ENCODE measurements at regions not wholly inside any gene's neighbourhood (a gene's known extent, or its start where the extent isn't known, plus 50 kb on each side); places are given as distances from the start of the nearest gene placed in this dataset.

- intact Hi-C loops (cut with micrococcal nuclease) (no loop called here), in situ Hi-C loops (cut with MboI) (loop anchor here (25.0 kb wide), 1 partner anchor 1486 kb away; no protein-coding TSS in a partner anchor)
- Histone ChIP-seq H3K9me3 (replicated peaks; ENCODE audit: control insufficient read depth, insufficient read depth, low read depth, low read length) (no peaks in the 10 kb centered on the region), H3K27ac (ENCODE audit: extremely low read depth, low read depth, low read length) (no peak overlapping the region), H3K36me3 (ENCODE audit: control insufficient read depth, insufficient read depth, low read length) (no peaks in the 10 kb centered on the region), H3K9me1 (ENCODE audit: control insufficient read depth, insufficient read depth, low read length) (no peaks in the 10 kb centered on the region), H3K27me3 (ENCODE audit: control insufficient read depth in 2 of 2, insufficient read depth in 2 of 2, low read length in 2 of 2) (peaks cover 11 to 20% of the 10 kb centered on the region in 2 experiments), H3K9ac (ENCODE audit: insufficient read depth in 1 of 2, low read depth in 2 of 2, low read length in 2 of 2) (no peak overlapping the region), H3K79me2 (ENCODE audit: control insufficient read depth, insufficient read depth, low read length) (no peaks in the 10 kb centered on the region), H3K4me2 (ENCODE audit: insufficient read depth, low read length) (no peak overlapping the region), H2AFZ (ENCODE audit: low read depth, low read length) (no peak overlapping the region), H4K20me1 (replicated peaks; ENCODE audit: control insufficient read depth, insufficient read depth, low read length) (no peaks in the 10 kb centered on the region), H3K4me3 (no peak overlapping the region), H3K4me1 (replicated peaks in 1 of 2; ENCODE audit: control insufficient read depth in 2 of 2, insufficient read depth in 2 of 2, low read length in 2 of 2) (no peaks in the 10 kb centered on the region)
- ChIA-PET POLR2A (no interaction called here), CTCF (ENCODE audit: low intra/inter-chr PET ratio) (no interaction called here)
- ATAC-seq (no peak), DNase-seq (ENCODE audit: extremely low read depth in 1 of 4, low spot score in 3 of 4) (no peak), FAIRE-seq (no peak)
- no TSS peak for BruUV-seq (replicated peaks)
- no peak for TF ChIP-seq SRSF3 (IDR thresholded peaks at IDR 0.05; ENCODE audit: insufficient read depth, low read length)
- no peak for TF ChIP-seq BRCA1 (IDR thresholded peaks at IDR 0.05)
- TF ChIP-seq BRCA1 (CRISPR knock-in tag; IDR thresholded peaks at IDR 0.05) = no peak
- 0% methylated on average over 7 of the region's 7 CpGs for WGBS (ENCODE audit: insufficient coverage, low coverage, missing lambda C conversion rate)
These were observed 114.3 kb downstream of the EDEM1 start for GRCh38 chr3:5301651-5302297.

- no peak overlapping the region for H3K4me3 ChIP-seq
- H3K79me2 ChIP-seq (ENCODE audit: control insufficient read depth, insufficient read depth, low read length) = no peaks in the 10 kb centered on the region
- H3K4me1 ChIP-seq (replicated peaks in 1 of 2; ENCODE audit: control insufficient read depth in 2 of 2, insufficient read depth in 2 of 2, low read length in 2 of 2) = no peaks in the 10 kb centered on the region
- no peak for DNase-seq (ENCODE audit: extremely low read depth in 1 of 4, low spot score in 3 of 4)
- ChIA-PET CTCF (ENCODE audit: low intra/inter-chr PET ratio) (no interaction called here), POLR2A (no interaction called here)
- TF ChIP-seq JUND (IDR thresholded peaks at IDR 0.05; ENCODE audit: borderline replicate concordance, low read depth, low read length) = no peak
- no peak for TF ChIP-seq JUND (tag; IDR thresholded peaks at IDR 0.05; ENCODE audit: borderline replicate concordance, low read depth, low read length)
- TF ChIP-seq JUNB (CRISPR knock-in tag; conservative IDR thresholded peaks at IDR 0.05) = no peak
- TF ChIP-seq ZNF274 (IDR thresholded peaks at IDR 0.05; ENCODE audit: borderline replicate concordance, low read depth, low read length) = no peak
- no peak for TF ChIP-seq XRCC4 (IDR thresholded peaks at IDR 0.05; ENCODE audit: extremely low read depth, insufficient read depth, insufficient read length)
- WGBS (ENCODE audit: insufficient coverage, low coverage, missing lambda C conversion rate) = 0% methylated on average over 3 of the region's 3 CpGs
- FAIRE-seq = no peak
- H3K27me3 ChIP-seq (ENCODE audit: control insufficient read depth in 2 of 2, insufficient read depth in 2 of 2, low read length in 2 of 2) = peaks cover 11 to 20% of the 10 kb centered on the region in 2 experiments
- in situ Hi-C loops (cut with MboI) (loop anchor here (25.0 kb wide), 1 partner anchor 1485 kb away; no protein-coding TSS in a partner anchor), intact Hi-C loops (cut with micrococcal nuclease) (no loop called here)
- H3K9me3 ChIP-seq (replicated peaks; ENCODE audit: control insufficient read depth, insufficient read depth, low read depth, low read length) = no peaks in the 10 kb centered on the region
- BruUV-seq (replicated peaks) = no TSS peak
- no peaks in the 10 kb centered on the region for H3K36me3 ChIP-seq (ENCODE audit: control insufficient read depth, insufficient read depth, low read length)
- no peak for ATAC-seq
- H2AFZ ChIP-seq (ENCODE audit: low read depth, low read length) = no peak overlapping the region
- no peaks in the 10 kb centered on the region for H4K20me1 ChIP-seq (replicated peaks; ENCODE audit: control insufficient read depth, insufficient read depth, low read length)
- H3K27ac ChIP-seq (ENCODE audit: extremely low read depth, low read depth, low read length) = no peak overlapping the region
- no peaks in the 10 kb centered on the region for H3K9me1 ChIP-seq (ENCODE audit: control insufficient read depth, insufficient read depth, low read length)
- no peak overlapping the region for H3K4me2 ChIP-seq (ENCODE audit: insufficient read depth, low read length)
- no peak overlapping the region for H3K9ac ChIP-seq (ENCODE audit: insufficient read depth in 1 of 2, low read depth in 2 of 2, low read length in 2 of 2)
These were observed 115.2 kb downstream of the EDEM1 start for GRCh38 chr3:5302661-5303060.
